Transverse colon (tissue), 4 donors: ENCODE measurements at regions not wholly inside any gene's neighbourhood (a gene's known extent, or its start where the extent isn't known, plus 50 kb on each side); places are given as distances from the start of the nearest gene placed in this dataset.
A peak's percentile ranks its signal among the peaks of the same experiment; 100 is the strongest.

Experiments used
- DNase-seq: peaks from one replicate; pipeline ENCODE4 v3.0.0-alpha.2; 2019
- H3K27ac ChIP-seq, 4 donors: fragments of 200-600 bp; sonication (generic); 2 replicates each; pipeline ENCODE4 v1.5.1; 2016 to 2018; ENCODE audit warnings: inconsistent platforms in 4 of 4
- H3K27me3 ChIP-seq: fragments of 200-600 bp; sonication (generic); 2 replicates; pipeline ENCODE4 v1.5.1; 2017; ENCODE audit warnings: inconsistent platforms
- H3K36me3 ChIP-seq, 4 donors: fragments of 200-600 bp; sonication (generic); 2 replicates each; pipeline ENCODE4 v1.5.1; 2017 to 2019; ENCODE audit warnings: inconsistent platforms in 4 of 4
- H3K4me1 ChIP-seq, 4 donors: fragments of 200-600 bp; sonication (generic); 2 replicates each; pipeline ENCODE4 v1.5.1; 2017 to 2020; ENCODE audit warnings: inconsistent platforms in 4 of 4
- H3K4me3 ChIP-seq, 4 donors: fragments of 200-600 bp; sonication (generic); 1 replicate in 1 of 4; 2 replicates in 3 of 4; pipeline versions ENCODE4 v1.5.1 to v1.6.1; 2017 to 2019; ENCODE audit warnings: inconsistent platforms in 4 of 4
- H3K9me3 ChIP-seq, 2 donors: fragments of 200-600 bp; sonication (generic); 2 replicates each; pipeline ENCODE4 v1.5.1; 2017 to 2019; ENCODE audit warnings: inconsistent platforms in 2 of 2
- EP300 ChIP-seq: sonication (generic); formaldehyde crosslinking; IDR thresholded peaks from one replicate; pipeline ENCODE4 v1.6.1; 2017; ENCODE audit warnings: antibody characterized with exemption, low read depth
- POLR2A ChIP-seq: fragments of 450-650 bp; IDR thresholded peaks from one replicate; pipeline ENCODE4 v1.6.1; 2016; ENCODE audit warnings: antibody characterized with exemption, mild to moderate bottlenecking, moderate library complexity
- POLR2AphosphoS5 ChIP-seq, 3 donors: sonication (generic); formaldehyde crosslinking; IDR thresholded peaks; one replicate each; pipeline ENCODE4 v1.6.1; 2016; ENCODE audit warnings: antibody characterized with exemption in 3 of 3
- WGBS, 2 donors: methylation state at CpG; one replicate each; pipeline ENCODE4 v1.1.5; 2018; ENCODE audit warnings: low coverage in 1 of 2; 5-methylcytosine and 5-hydroxymethylcytosine counted together
- in situ Hi-C, 4 donors: fragments of 200-750 bp; cut with MboI; loops; one replicate each; pipeline versions ENCODE4 v1.15.0 to v1.15.1; 2017; ENCODE audit warnings: low sequenced_read_pairs in 3 of 4, low pct_ligation_motif_present in 1 of 4, low pct_unique_long_range_greater_than_20kb in 1 of 4
- intact Hi-C: fragments of 100-400 bp; cut with DNase I; formaldehyde crosslinking; loops from one replicate; pipeline ENCODE4 v1.15.1; 2023; ENCODE audit warnings: low total_unique reads
- TF ChIP-seq, protein P1 (sequence below), 5 experiments: fragments of 200-600 bp in 3 of 5; fragments of 450-650 bp in 2 of 5; sonication (generic) in 3 of 5; IDR thresholded peaks; 1 replicate in 2 of 5; 2 replicates in 3 of 5; pipeline ENCODE4 v1.5.1; 2016 to 2017; ENCODE audit warnings: antibody characterized with exemption in 5 of 5, inconsistent platforms in 3 of 5, mild to moderate bottlenecking in 2 of 5, moderate library complexity in 1 of 5

DNA sequence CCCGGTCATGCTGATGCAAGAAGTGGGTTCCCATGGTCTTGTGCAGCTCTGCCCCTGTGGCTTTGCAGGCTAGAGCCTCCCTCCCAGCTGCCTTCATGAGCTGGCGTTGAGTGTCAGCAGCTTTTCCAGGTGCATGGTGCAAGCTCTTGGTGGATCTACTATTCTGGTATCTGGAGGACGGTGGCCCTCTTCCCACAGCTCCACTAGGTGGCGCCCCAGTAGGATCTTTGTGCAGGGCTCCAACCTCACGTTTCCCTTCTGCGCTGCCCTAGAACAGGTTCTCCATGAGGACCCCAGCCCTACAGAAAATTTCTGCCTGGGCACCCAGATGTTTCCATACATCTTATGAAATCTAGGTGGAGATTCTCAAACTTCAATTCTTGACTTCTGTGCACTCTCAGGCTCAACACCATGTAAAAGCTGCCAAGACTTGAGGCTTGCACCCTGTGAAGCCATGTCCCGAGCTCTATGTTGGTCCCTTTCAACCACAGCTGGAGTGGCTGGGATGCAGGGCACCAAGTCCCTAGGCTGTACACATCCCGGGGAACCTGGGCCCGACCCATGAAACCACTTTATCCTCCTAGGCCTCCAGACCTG, 238.4 kb upstream of the MDFIC2 start:
- H3K9me3 ChIP-seq: no peaks in the 10 kb centered on the region
- no peaks in the 10 kb centered on the region for H3K36me3 ChIP-seq
- no peaks in the 10 kb centered on the region for H3K4me1 ChIP-seq
- intact Hi-C loops: no loop called here
- H3K27me3 ChIP-seq: no peaks in the 10 kb centered on the region
- no peak overlapping the region for H3K27ac ChIP-seq
- DNase-seq: peak; percentile 73
- no peak for TF ChIP-seq POLR2AphosphoS5 (IDR thresholded peaks at IDR 0.05)
- TF ChIP-seq, protein P1, sequence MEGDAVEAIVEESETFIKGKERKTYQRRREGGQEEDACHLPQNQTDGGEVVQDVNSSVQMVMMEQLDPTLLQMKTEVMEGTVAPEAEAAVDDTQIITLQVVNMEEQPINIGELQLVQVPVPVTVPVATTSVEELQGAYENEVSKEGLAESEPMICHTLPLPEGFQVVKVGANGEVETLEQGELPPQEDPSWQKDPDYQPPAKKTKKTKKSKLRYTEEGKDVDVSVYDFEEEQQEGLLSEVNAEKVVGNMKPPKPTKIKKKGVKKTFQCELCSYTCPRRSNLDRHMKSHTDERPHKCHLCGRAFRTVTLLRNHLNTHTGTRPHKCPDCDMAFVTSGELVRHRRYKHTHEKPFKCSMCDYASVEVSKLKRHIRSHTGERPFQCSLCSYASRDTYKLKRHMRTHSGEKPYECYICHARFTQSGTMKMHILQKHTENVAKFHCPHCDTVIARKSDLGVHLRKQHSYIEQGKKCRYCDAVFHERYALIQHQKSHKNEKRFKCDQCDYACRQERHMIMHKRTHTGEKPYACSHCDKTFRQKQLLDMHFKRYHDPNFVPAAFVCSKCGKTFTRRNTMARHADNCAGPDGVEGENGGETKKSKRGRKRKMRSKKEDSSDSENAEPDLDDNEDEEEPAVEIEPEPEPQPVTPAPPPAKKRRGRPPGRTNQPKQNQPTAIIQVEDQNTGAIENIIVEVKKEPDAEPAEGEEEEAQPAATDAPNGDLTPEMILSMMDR (IDR thresholded peaks at IDR 0.05): peak; percentile 57 to 81 (median 77)
- TF ChIP-seq EP300: no peak
- no peak overlapping the region for H3K4me3 ChIP-seq
- in situ Hi-C loops: loop anchor here in 1 of 4 donors (25.0 kb wide), 1 partner anchor 1086 kb away; no protein-coding TSS in a partner anchor
- 42% methylated on average over 9 of the region's 9 CpGs; no CpG with 5 or more reads in 1 of the 2 donors for WGBS, 2 donors

DNA sequence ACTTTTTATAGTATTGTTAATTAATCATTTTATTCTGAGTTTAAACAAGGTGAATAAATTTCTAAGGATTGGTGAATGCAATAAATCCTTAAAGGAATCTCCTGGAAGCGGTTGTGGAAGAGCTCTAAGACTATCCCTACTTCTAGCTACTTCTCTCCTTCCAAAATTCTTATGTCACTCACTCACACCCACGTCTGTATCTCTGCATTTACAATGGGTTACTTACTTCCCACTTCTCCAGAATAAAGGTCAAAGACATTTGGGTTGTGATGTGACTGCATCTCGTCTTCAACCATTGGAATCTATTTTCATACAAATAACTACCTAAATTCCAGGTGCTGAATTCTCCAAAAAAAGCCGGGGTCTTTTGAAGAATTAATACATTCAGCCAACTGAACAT, 234.2 kb upstream of the MDFIC2 start:
- Histone ChIP-seq H3K4me3 (no peak overlapping the region), H3K4me1 (no peaks in the 10 kb centered on the region), H3K27me3 (no peaks in the 10 kb centered on the region), H3K36me3 (no peaks in the 10 kb centered on the region), H3K27ac (no peak overlapping the region), H3K9me3 (no peaks in the 10 kb centered on the region)
- 51 to 53% methylated on average over 4 of the region's 4 CpGs for WGBS, 2 donors
- TF ChIP-seq EP300 (no peak), POLR2AphosphoS5 (IDR thresholded peaks at IDR 0.05) (no peak), POLR2A (no peak)
- TF ChIP-seq, protein P1 (IDR thresholded peaks at IDR 0.05): no peak
- intact Hi-C loops (loop anchor here (10.0 kb wide), 1 partner anchor 1038 kb away; the partner anchor contains the start of gene FOXP1), in situ Hi-C loops (loop anchor here in 3 of 4 donors (10.0 to 25.0 kb wide), 3 partner anchors 1066 to 1116 kb away; no protein-coding TSS in a partner anchor)
- no peak for DNase-seq

DNA sequence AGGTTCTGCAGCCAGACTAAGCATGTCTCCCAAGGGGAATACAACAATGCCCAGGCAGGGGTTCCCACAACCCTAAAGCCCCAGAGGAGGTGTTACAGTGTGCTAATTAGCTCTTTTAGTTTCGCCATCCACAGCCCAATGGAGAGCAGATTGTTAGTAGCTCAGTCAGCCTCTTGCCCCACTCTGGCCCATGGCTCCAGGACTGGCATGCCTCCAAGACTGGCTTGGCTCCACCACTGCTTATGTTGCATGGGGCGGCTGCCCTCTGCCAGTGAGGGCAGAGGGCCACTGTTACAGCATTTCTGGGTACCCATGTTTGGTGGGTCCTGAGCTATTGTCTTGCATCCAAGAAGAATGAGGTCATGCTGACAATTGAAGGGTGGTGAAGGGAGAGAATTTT, 231.1 kb upstream of the MDFIC2 start:
- no peaks in the 10 kb centered on the region for H3K27me3 ChIP-seq
- intact Hi-C loops (loop anchor here (10.0 kb wide), 1 partner anchor 1041 kb away; the partner anchor contains the start of gene FOXP1), in situ Hi-C loops (loop anchor here in 3 of 4 donors (10.0 to 25.0 kb wide), 3 partner anchors 1069 to 1119 kb away; no protein-coding TSS in a partner anchor)
- H3K4me3 ChIP-seq: no peak overlapping the region
- no peak overlapping the region for H3K27ac ChIP-seq
- no peaks in the 10 kb centered on the region for H3K36me3 ChIP-seq
- no peaks in the 10 kb centered on the region for H3K9me3 ChIP-seq
- no peak for TF ChIP-seq POLR2AphosphoS5 (IDR thresholded peaks at IDR 0.05)
- no peak for TF ChIP-seq EP300
- TF ChIP-seq, protein P1 (IDR thresholded peaks at IDR 0.05): no peak
- no peak for TF ChIP-seq POLR2A
- no peak for DNase-seq
- WGBS, 2 donors: 100% methylated on average over 2 of the region's 2 CpGs; no CpG with 5 or more reads in 1 of the 2 donors
- no peaks in the 10 kb centered on the region for H3K4me1 ChIP-seq

DNA sequence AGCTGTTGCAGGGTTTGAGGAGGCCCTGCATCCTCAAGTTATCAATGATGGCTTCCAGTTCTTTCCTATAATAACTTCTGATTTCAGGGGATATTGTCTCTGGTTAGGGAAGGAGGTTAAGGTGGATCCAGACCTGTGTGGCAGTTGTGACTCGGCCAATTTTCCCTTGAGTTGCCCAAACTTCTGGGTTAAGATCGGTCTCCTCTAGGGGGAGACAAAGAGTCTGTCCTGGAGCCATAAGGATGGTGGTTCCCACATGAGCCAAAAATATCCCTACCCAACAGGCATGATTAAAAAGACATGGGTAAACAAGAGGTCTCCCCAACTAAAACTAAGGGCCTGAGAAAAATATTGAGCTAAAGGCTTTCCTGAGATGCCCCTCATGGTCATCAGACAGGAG, 227.5 kb upstream of the MDFIC2 start:
- intact Hi-C loops: loop anchor here (10.0 kb wide), 1 partner anchor 1045 kb away; the partner anchor contains the start of gene FOXP1
- no peaks in the 10 kb centered on the region for H3K36me3 ChIP-seq
- WGBS, 2 donors: 50 to 94% methylated on average over 1 to 2 of the region's 2 CpGs
- DNase-seq: no peak
- no peaks in the 10 kb centered on the region for H3K9me3 ChIP-seq
- no peak overlapping the region for H3K27ac ChIP-seq
- no peak overlapping the region for H3K4me3 ChIP-seq
- in situ Hi-C loops: loop anchor here in 3 of 4 donors (10.0 to 25.0 kb wide), 3 partner anchors 1072 to 1122 kb away; no protein-coding TSS in a partner anchor
- no peak for TF ChIP-seq POLR2AphosphoS5 (IDR thresholded peaks at IDR 0.05)
- no peak for TF ChIP-seq EP300
- TF ChIP-seq, protein P1 (IDR thresholded peaks at IDR 0.05): no peak
- TF ChIP-seq POLR2A: no peak
- H3K27me3 ChIP-seq: no peaks in the 10 kb centered on the region
- no peaks in the 10 kb centered on the region for H3K4me1 ChIP-seq
